VCaP (cell line): ENCODE measurements at regions not wholly inside any gene's neighbourhood (a gene's known extent, or its start where the extent isn't known, plus 50 kb on each side); places are given as distances from the start of the nearest gene placed in this dataset.

Experiments used
- H3K27ac ChIP-seq: fragments of 450-650 bp; 2 replicates; pipeline ENCODE4 v1.5.1; 2017
- CTCF ChIP-seq: fragments of 450-650 bp; conservative IDR thresholded peaks from 2 replicates; pipeline ENCODE4 v1.5.1; 2017; ENCODE audit warnings: mild to moderate bottlenecking, moderate library complexity

DNA sequence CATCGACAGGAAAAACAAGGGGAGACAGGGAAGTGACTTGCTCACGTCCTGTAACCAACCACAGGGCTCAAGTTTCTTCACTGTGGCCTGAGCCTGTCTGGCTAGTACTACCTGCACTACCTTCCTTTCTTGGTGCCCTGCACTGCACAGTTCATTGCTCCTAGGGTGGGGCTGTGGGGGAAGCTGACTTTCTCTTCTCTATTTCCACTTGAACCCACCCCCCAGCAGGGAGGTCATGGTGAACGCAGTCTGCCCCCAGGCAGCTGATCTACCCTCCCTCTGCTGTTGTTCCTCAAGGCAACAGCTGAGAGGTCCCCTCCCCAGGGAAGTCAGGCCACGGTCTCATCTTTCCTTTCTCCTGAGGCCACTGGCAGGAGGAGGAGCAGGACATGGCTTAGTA lies 532.1 kb downstream of the SOX11 start:
- TF ChIP-seq CTCF = no peak
- H3K27ac ChIP-seq = no peak overlapping the region

- H3K27ac ChIP-seq = no peak overlapping the region
- TF ChIP-seq CTCF = no peak
These were observed 536.1 kb downstream of the SOX11 start for GRCh38 chr2:6228251-6228650.

DNA sequence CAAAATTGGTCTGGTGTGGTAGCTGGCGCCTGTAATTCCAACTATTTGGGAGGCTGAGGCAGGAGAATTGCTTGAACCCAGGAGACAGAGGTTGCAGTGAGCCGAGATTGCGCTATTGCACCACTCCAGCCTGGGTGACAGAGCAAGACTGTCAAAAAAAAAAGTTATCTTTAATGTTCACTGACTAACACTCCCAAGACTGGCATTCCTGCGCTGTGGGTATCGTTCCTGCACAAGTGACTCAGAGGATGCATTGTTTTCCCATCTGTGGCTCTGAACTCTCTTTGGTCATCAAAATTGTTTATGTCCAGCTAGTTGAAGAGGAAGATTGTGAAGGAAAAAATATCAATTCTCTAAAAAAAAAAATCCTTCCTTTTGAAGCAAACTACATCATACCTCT lies 539.0 kb downstream of the SOX11 start:
- no peak for TF ChIP-seq CTCF
- no peak overlapping the region for H3K27ac ChIP-seq

- no peak overlapping the region for H3K27ac ChIP-seq
- no peak for TF ChIP-seq CTCF
These were observed 541.8 kb downstream of the SOX11 start for GRCh38 chr2:6233993-6234392.

- TF ChIP-seq CTCF = no peak
- no peak overlapping the region for H3K27ac ChIP-seq
These were observed 542.5 kb downstream of the SOX11 start for GRCh38 chr2:6234702-6235101.

DNA sequence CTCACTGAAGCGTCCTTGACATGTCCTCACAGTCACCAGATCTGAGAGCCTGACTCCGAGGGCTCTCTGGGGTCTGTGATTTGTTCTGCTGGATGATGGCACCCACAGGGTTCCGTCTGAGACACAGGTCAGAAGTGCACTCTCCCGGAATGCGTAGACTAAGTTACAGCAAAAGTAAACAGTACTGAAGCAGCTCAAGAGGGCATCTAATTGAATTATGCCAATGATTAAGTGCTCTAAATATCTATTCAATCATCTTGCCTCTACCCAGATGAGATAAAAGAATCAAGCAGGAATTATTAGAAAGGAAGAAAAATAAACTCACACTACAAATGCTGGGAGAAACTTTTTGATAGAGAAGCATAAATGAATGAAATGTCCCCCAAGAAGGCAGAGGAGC lies 544.1 kb downstream of the SOX11 start:
- no peak overlapping the region for H3K27ac ChIP-seq
- TF ChIP-seq CTCF = no peak

GRCh38 chr2:6237039-6237660 lies 545.0 kb downstream of the SOX11 start:
- H3K27ac ChIP-seq = no peak overlapping the region
- TF ChIP-seq CTCF = no peak
